GM21515 (cell line): ENCODE measurements at regions not wholly inside any gene's neighbourhood (a gene's known extent, or its start where the extent isn't known, plus 50 kb on each side); places are given as distances from the start of the nearest gene placed in this dataset.

ENCODE experiments used
- ATAC-seq: cut with Tn5 transposase; IDR thresholded peaks from one replicate; pipeline ENCODE4 v1.9.1; 2021; ENCODE audit not compliant: unreplicated experiment

DNA sequence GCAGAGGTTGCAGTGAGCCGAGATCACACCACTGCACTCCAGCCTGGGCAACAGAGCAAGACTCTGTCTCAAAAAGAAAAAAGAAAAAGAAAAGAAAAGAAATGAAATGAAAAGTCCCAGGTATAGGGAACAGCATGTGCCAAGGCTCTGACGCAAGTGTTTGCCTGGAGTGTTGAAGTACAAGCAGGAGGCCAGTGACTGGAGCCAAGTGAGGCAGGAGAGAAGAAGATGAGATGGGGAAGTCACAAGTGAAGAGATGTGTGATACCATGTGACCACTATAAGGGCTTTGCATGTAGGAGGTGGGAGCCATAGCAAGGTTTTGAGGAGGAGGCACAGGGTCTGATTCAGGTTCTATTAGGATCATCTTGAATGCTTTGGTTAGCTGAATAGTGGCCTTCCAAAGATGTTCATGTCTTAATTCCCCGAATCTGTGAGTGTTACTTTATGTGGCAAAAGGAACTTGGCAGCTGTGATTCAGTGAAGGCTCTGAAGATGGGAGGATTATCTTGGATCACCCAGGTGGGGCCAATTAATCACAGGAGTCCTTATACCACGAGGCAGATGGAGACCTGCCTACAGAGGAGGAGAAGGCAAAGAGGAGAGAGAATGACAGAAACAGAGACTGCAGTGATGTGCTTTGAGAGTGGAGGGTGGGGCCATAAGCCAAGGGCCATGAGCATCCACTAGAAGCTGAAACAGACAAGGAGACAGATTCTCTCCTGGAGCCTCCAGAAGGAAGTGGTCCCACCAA is 91.1 kb upstream of the PTPN1 start:
- ATAC-seq: no peak

- ATAC-seq: no peak
Measured at GRCh38 chr20:50420380-50420779, 89.8 kb upstream of the PTPN1 start.

DNA sequence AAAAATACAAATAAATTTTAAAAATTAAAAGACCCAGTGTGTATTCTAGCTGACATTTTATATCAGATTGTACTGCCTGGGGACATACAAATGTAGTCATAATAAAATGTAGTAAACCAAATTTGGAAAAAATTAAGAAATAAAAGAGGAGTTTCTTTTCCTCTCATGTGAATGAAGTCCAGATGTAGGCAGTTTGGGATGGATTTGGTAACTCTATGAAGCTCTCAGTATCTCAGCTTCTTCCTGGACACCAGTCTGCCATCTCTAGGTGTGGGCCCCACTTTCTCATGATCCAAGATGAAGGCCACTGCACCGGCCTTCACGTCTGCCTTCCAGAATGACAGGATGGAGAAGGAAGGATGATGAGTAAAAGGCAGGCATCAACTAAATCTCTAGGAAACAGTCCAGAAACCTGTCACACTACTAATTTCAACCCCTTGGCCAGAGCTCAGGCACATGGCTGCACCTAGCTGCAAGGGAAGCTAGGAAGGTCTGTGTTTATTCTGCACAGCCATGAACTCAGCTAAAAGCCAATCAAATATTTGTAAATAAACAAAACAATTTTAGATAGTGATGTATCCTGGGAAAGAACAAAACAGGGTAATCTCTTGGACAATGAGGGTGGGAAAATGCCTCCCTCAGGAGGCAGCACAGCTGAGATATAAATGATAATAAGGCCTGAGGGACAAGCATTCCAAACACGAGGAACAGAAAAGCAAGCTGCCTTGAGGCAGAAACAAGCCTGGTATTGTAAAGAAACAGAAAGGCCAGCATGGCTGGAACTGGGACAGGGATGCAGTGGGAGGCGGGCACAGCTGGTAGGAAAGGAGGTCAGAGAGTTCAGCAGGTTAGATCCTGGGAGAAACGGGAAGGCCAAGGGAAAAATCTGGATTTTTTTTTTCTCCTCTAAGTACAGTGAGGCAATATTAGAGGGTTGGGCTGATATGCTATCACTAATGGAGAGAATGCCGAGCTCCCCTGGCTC is 88.5 kb upstream of the PTPN1 start:
- ATAC-seq: no peak

- ATAC-seq: no peak
Measured at GRCh38 chr20:50423758-50424157, 86.4 kb upstream of the PTPN1 start.

- no peak for ATAC-seq
Measured at GRCh38 chr20:50425076-50425475, 85.1 kb upstream of the PTPN1 start.

DNA sequence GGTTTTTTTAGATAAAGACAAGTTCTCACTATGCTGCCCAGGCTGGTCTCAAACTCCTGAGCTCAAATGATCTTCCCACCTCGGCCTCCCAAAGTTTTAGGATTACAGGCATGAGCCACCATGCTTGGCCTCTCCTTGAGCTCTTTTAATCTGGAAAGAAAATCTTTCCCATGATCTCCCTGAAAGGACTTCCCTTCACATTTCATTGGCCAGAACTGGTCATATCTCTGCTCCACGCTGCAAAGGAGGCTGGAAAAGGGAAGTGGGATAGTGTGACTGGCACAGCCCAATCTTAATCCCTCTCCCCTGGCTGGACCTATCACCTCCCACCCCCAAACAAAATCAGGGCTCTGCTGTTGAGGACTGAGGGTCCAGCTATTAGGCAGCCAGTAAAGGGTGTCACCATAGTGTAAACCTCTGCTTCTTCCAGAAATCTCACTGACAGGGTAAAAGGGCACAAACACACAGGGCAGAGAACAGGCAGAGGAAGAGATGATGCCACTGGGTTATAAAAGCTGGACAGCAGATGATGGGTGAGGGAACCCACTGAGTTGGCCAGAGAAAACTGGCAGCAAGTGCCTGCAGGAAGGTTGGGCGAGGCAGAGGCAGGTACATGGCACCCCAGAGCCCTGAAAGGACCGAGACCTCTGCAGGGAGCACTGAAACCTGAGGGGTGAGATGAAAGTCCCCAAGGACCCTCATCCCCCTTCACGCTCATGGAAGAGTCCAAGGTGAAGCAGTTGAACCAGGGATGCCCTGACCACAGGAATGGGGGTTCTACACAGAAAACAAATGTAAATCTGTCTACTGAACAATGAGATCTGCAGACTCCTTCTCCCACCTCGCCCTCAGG is 83.1 kb upstream of the PTPN1 start:
- no peak for ATAC-seq

GRCh38 chr20:50427719-50428083 is 82.5 kb upstream of the PTPN1 start:
- no peak for ATAC-seq

DNA sequence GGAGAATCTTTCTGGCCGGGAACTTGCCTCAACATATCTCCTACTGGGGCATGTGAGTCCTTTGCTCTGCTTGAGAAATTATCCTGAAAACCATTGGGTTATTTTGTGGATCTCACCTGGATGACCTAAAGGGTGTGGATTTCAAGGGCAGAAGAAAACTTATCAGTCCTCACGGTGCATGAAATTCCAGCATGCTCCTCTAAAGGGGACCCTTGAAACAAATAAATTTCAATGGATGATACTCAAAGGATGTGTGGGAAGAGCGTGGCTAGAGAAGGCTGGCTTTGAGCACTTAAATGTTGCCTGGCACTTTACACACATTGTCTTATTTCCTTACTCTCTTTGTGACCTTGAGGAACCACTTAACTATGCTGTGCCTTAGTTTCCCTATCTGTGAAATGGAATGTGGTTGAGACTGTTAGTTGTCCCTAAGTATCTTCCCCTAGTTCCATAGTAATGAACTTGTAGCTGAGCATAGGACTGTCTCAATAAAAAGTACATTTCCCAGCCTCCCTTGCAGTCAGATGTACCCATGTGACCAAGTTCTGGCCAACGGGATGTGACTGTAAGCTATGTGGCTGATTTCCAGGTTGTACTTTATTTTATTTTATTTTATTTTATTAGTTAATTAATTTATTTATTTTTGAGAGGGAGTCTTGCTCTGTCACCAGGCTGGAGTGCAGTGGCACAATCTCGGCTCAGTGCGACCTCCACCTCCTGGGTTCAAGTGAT is 81.9 kb upstream of the PTPN1 start:
- ATAC-seq: no peak

DNA sequence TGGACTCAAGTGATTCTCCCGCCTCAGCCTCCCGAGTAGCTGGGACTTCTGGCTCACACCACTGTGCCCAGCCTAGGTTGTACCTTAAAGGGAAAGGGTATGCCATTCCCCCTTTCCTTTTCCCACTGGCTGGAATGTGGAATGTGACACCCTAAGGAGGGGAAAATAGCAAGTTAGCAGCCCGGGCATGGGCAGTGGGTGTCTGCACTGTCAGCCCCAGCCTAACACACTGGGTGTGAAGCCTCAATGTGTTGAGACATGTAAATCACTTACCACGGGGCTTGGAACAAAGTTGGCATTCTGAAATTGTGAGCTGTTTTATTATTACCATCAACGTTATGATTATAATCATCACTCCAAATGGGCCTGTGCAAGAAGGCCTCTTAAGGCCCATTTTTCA is 80.8 kb upstream of the PTPN1 start:
- ATAC-seq: no peak

GRCh38 chr20:50431066-50431450 is 79.1 kb upstream of the PTPN1 start:
- ATAC-seq: no peak

DNA sequence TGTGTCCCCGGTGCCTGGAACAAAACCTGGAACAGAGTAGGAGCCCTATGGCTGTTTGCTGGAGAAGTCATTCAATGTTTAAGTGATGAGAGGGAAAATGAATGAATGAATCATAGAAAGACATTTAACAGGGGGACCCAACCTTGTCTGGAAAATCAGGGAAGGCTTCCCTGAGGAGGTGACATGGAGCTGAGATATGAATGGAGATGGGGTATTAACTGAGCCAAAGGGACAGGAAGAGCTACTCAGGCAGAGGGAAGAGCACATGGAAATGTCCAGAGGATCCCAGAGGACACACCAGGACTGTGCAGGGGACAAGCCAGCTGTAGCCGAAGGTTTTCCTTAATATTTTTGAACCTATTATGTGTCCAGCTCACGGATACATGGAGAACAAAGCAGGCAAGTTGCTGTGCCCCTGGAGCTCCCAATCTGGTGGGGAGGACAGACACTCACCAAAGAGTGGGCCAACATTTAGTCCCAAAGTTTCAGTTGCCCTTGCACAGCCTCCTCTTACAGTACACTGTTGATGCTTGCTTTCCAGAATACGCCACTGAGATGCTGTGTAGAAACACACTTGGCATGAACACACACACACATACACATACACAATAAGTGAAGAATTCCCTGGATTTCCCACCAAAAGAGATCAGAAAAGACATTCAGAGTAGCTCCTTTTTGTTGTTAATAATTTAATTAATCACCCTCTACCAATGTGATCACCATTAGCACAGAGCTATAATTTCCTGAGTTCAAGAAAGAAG is 77.0 kb upstream of the PTPN1 start:
- no peak for ATAC-seq

- no peak for ATAC-seq
Measured at GRCh38 chr20:50434321-50434652, 75.9 kb upstream of the PTPN1 start.

DNA sequence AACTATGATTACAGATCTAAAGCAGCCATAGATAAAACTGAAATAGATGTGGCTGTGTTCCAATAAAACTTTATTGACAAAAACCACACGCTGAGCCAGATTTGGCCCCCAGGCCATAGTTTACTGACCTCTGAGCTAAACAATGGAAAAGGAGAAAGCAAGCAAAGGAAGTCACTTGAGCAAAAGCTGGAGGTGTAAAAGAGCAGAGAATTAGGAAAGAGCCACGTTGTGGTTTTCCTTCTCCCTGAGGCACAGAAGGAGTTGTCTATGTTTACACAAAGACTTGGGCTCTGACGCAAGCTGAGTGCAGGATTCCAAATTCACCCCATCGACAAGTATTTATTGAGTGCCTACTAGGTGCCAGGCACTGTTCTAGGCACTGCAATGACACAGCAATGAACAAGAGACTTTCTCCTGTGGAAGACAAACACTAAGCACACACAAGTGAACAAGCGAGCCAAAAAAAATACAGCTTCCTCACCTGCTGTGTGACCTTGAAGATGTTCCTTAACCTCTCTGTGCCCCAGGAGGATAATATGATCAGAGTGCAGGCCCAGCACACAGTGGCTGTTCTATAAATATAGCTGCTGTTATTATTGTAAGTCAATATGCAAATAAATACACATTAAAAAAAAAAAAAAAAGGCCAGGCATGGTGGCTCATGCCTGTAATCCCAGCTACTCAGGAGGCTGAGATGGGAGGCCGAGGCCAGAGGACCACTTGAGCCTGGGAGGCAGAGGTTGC is 75.4 kb upstream of the PTPN1 start:
- no peak for ATAC-seq

DNA sequence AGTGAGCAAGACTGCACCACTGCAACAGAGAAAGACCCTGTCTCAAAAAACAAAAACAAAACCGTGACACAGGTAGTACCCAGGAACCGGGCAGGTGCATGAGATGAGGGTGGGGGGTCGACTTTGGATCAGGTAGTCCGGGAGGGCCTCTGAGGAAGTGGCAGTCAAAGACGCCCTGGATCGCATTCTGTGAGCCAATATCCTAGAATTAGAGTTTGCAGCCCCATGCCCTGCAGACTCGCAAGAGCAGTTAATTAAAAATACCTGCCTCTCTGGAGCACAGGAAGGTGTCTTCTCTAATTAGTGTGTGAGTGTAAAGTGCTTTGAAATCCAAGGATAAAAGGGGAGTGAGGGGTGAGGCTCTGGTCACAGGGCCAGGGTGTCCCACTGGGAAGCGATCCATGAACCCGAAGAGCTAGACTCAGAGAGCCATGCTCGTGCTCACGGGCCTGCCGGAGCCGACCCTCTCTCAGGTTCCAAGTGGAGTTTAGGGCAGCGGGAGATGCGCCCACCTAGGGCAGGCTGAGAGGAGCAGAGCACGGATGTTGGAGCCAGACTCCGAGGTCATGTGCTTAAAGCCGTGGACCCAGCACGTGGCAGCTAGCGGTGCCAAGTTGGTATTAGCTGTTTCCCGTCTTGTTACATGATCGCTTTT is 74.7 kb upstream of the PTPN1 start:
- ATAC-seq: no peak

DNA sequence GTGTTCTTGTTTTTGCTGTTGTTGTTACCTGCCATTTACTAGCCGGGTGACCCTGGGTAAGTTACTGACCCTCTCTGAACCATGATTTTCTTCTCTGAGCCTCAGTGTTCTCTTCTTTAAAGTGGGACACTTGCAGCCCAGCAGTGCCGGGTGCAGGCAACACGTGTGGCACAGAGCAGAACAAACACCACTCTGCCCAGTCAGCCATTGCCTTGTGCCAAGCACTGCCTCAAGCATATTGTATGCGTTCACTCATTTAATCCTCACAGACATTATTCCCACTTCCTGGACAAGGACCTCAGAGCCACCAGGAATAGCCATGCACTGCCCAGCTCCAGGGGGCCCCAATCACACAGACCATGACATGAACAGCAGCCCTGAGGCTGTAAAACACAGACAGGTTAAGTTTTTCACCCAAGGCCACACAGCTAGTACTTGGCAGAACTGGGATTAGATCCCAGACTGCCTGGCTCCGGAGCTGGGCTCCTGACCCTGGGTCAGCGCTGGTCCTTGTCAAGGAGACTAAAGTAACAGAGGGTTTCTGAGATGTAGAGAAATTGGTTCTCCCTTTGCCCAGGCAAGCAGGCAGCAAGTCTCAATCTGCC is 74.0 kb upstream of the PTPN1 start:
- no peak for ATAC-seq

DNA sequence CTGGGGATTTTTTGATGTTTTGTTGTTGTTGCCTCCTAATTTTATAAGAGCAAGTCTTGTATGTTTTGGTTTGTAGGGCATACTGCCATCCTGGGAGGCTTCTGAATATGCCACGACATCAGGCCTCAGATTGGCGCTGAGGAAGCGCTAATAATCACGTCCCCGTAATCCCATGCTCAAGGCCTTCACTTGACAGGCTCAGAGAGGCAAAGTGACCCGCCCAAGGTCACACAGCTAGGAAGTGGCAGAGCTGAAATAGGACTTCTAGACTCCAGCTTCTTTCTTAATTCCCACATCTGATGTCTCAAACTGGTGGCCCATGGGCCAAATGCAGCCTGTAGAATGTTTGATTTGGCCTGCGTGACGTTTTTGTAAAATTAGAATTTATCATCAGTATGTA is 73.5 kb upstream of the PTPN1 start:
- ATAC-seq: no peak

GRCh38 chr20:50438986-50439407 is 71.2 kb upstream of the PTPN1 start:
- no peak for ATAC-seq
